HL-60 (cell line): ENCODE measurements at regions not wholly inside any gene's neighbourhood (a gene's known extent, or its start where the extent isn't known, plus 50 kb on each side); places are given as distances from the start of the nearest gene placed in this dataset.

Source experiments
- DNase-seq, 2 experiments: peaks; one replicate each; pipeline ENCODE4 v3.0.0-alpha.2; 2010 to 2020; ENCODE audit warnings: low read depth in 1 of 2, low spot score in 1 of 2
- H3K27ac ChIP-seq: fragments of 250-450 bp; sonication (Bioruptor Pico); replicated peaks from 2 replicates; pipeline ENCODE4 v1.5.1; 2020; ENCODE audit warnings: mild to moderate bottlenecking, moderate library complexity
- H3K27me3 ChIP-seq: fragments of 250-450 bp; sonication (Bioruptor Pico); 2 replicates; pipeline ENCODE4 v1.5.1; 2021; ENCODE audit warnings: mild to moderate bottlenecking, moderate library complexity; ENCODE audit not compliant: insufficient read depth, poor library complexity, severe bottlenecking
- H3K4me3 ChIP-seq: replicated peaks from 2 replicates; pipeline ENCODE4 v1.5.1; 2011; ENCODE audit warnings: mild to moderate bottlenecking, control low read depth, low read length; ENCODE audit not compliant: insufficient read depth
- GABPA ChIP-seq: IDR thresholded peaks from 2 replicates; pipeline ENCODE4 v1.6.1; 2012; ENCODE audit warnings: low read depth
- POLR2AphosphoS5 ChIP-seq: IDR thresholded peaks from 2 replicates; pipeline ENCODE4 v1.6.1; 2012; ENCODE audit warnings: low read depth
- REST ChIP-seq: IDR thresholded peaks from 2 replicates; pipeline ENCODE4 v1.6.1; 2012; ENCODE audit warnings: low read depth; ENCODE audit not compliant: insufficient replicate concordance
- SPI1 ChIP-seq: IDR thresholded peaks from 2 replicates; pipeline ENCODE4 v1.6.1; 2012; ENCODE audit warnings: low read depth, mild to moderate bottlenecking, borderline replicate concordance
- TF ChIP-seq, protein P1 (sequence below): IDR thresholded peaks from one replicate; pipeline ENCODE4 v1.5.1; 2011; ENCODE audit warnings: low read length, control low read depth, inconsistent platforms; ENCODE audit not compliant: insufficient read depth

DNA sequence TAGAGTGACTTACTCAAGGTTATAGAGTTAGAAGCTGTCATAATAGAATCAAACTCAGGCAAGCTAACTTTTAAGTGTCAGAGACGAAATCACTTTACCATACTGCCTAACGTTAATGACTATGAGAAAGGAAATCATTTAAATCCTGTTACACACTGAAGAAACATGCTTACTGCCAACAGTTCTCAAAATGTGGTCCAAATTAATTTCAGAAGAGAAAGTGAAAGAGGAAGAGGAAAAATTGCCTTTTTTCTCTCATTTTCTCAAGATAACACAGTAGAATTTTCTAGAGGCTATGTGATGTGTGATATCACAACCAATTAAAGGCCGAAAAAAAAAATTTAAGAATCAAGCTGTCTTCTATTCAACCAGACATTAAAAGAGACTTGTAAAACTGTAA lies 1362.7 kb upstream of the CHAC2 start:
- TF ChIP-seq GABPA (no peak), REST (no peak), SPI1 (no peak), POLR2AphosphoS5 (no peak)
- TF ChIP-seq, protein P1, sequence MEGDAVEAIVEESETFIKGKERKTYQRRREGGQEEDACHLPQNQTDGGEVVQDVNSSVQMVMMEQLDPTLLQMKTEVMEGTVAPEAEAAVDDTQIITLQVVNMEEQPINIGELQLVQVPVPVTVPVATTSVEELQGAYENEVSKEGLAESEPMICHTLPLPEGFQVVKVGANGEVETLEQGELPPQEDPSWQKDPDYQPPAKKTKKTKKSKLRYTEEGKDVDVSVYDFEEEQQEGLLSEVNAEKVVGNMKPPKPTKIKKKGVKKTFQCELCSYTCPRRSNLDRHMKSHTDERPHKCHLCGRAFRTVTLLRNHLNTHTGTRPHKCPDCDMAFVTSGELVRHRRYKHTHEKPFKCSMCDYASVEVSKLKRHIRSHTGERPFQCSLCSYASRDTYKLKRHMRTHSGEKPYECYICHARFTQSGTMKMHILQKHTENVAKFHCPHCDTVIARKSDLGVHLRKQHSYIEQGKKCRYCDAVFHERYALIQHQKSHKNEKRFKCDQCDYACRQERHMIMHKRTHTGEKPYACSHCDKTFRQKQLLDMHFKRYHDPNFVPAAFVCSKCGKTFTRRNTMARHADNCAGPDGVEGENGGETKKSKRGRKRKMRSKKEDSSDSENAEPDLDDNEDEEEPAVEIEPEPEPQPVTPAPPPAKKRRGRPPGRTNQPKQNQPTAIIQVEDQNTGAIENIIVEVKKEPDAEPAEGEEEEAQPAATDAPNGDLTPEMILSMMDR: no peak
- H3K27ac ChIP-seq: no peak overlapping the region
- H3K27me3 ChIP-seq: no peaks in the 10 kb centered on the region
- no peak for DNase-seq
- no peak overlapping the region for H3K4me3 ChIP-seq

GRCh38 chr2:52404046-52404445 lies 1363.6 kb upstream of the CHAC2 start:
- Histone ChIP-seq H3K4me3 (no peak overlapping the region), H3K27ac (no peak overlapping the region), H3K27me3 (no peaks in the 10 kb centered on the region)
- no peak for TF ChIP-seq REST
- TF ChIP-seq, protein P1: no peak
- no peak for DNase-seq

DNA sequence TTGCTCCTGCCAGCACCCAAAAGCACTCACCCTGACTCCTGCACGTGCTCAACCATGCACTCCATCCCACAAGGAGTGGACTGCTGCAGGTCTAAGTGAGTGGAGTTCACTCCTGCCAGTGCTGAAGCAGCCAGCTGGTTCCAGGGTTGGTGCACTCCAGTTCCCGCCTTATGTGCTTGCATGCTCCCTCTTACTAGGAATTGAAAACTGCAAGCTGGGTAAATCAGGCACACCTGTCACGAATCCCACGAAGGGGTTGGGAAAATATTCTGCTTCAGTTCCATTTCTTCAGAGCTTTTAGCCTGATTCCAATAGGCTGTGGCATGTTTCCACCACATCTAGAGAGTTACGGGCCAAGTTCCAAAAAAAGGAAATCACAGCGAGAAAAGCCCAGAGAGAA lies 1365.5 kb upstream of the CHAC2 start:
- DNase-seq: no peak
- H3K27ac ChIP-seq: no peak overlapping the region
- no peak for TF ChIP-seq POLR2AphosphoS5
- no peak for TF ChIP-seq REST
- no peak for TF ChIP-seq GABPA
- TF ChIP-seq, protein P1: no peak
- no peak for TF ChIP-seq SPI1
- H3K4me3 ChIP-seq: no peak overlapping the region
- H3K27me3 ChIP-seq: no peaks in the 10 kb centered on the region
